Endothelial cell of umbilical vein (primary cell): ENCODE measurements at regions not wholly inside any gene's neighbourhood (a gene's known extent, or its start where the extent isn't known, plus 50 kb on each side); places are given as distances from the start of the nearest gene placed in this dataset.

ENCODE experiments used
- BruUV-seq: library from RNA; stranded (reverse); fragments of 400-500 nt; replicated peaks from 2 replicates; lab custom pipeline; 2021; lab: Mats Ljungman, UMichigan
- CTCF ChIA-PET: fragments of 300-600, 350-600 bp; sonication (Branson Sonifier 250); formaldehyde crosslinking; loops from one replicate; lab custom pipeline; 2021; ENCODE audit warnings: antibody characterized with exemption, inconsistent platforms; lab: Charles Lee
- POLR2A ChIA-PET: fragments of 300-600, 350-600 bp; sonication (Branson Sonifier 250); formaldehyde crosslinking; loops from one replicate; lab custom pipeline; 2021; ENCODE audit warnings: antibody characterized with exemption, inconsistent platforms; lab: Charles Lee
- DNase-seq: peaks from one replicate; pipeline ENCODE4 v3.0.0-alpha.2; 2011; ENCODE audit warnings: low read depth, low spot score
- FAIRE-seq: peaks from 2 replicates; lab custom pipeline; 2011; peaks lifted over from hg19 to GRCh38; lab: Jason Lieb, UNC
- H2AFZ ChIP-seq: 2 replicates; pipeline ENCODE4 v1.6.0; 2012; ENCODE audit warnings: low read depth, low read length, control low read depth, inconsistent platforms
- H3K27ac ChIP-seq: 2 replicates; pipeline ENCODE4 v1.5.1; 2011; ENCODE audit warnings: low read depth, mild to moderate bottlenecking, control low read depth, low read length, moderate library complexity; ENCODE audit not compliant: insufficient read depth
- H3K27me3 ChIP-seq, 2 experiments: 2 replicates each; pipeline versions ENCODE4 v1.6.0 to v1.6.1; 2011; ENCODE audit warnings: low read length in 2 of 2, mixed read lengths in 1 of 2; ENCODE audit not compliant: control insufficient read depth in 2 of 2, insufficient read depth in 2 of 2
- H3K36me3 ChIP-seq, 2 experiments: 2 replicates in 1 of 2; 3 replicates in 1 of 2; pipeline ENCODE4 v1.5.1; 2011; ENCODE audit warnings: low read length in 2 of 2, mild to moderate bottlenecking in 1 of 2, moderate library complexity in 1 of 2; ENCODE audit not compliant: control insufficient read depth in 2 of 2, insufficient read depth in 2 of 2; ENCODE audit errors: extremely low read depth in 1 of 2
- H3K4me1 ChIP-seq: 3 replicates; pipeline ENCODE4 v1.5.1; 2011; ENCODE audit warnings: mild to moderate bottlenecking, low read length; ENCODE audit not compliant: control insufficient read depth, insufficient read depth; ENCODE audit errors: extremely low read depth
- H3K4me2 ChIP-seq: 2 replicates; pipeline ENCODE4 v1.6.1; 2011; ENCODE audit warnings: low read length, control low read depth, mixed read lengths; ENCODE audit not compliant: insufficient read depth
- H3K4me3 ChIP-seq, 3 experiments: fragments of 200-600 bp in 1 of 3; sonication (generic), shearing (Covaris generic) in 1 of 3; replicated peaks in 1 of 3; 2 replicates each; pipeline ENCODE4 v1.5.1; 2011 to 2016; ENCODE audit warnings: control low read depth in 3 of 3, low read length in 3 of 3, mild to moderate bottlenecking in 2 of 3, inconsistent platforms in 1 of 3, low read depth in 1 of 3, moderate library complexity in 1 of 3; ENCODE audit not compliant: insufficient read depth in 1 of 3
- H3K79me2 ChIP-seq: 2 replicates; pipeline ENCODE4 v1.6.0; 2012; ENCODE audit warnings: low read length, inconsistent platforms; ENCODE audit not compliant: control insufficient read depth, insufficient read depth
- H3K9ac ChIP-seq: replicated peaks from 2 replicates; pipeline ENCODE3; 2011; ENCODE audit warnings: low read length, control low read depth; ENCODE audit not compliant: insufficient read depth; ENCODE audit errors: extremely low read depth
- H3K9me1 ChIP-seq: replicated peaks from 3 replicates; pipeline ENCODE4 v1.6.0; 2011; ENCODE audit warnings: mild to moderate bottlenecking, low read length; ENCODE audit not compliant: control insufficient read depth, insufficient read depth; ENCODE audit errors: extremely low read depth
- H3K9me3 ChIP-seq: replicated peaks from 2 replicates; pipeline ENCODE4 v1.5.1; 2012; ENCODE audit warnings: low read length, inconsistent platforms; ENCODE audit not compliant: control insufficient read depth, insufficient read depth
- H4K20me1 ChIP-seq: replicated peaks from 2 replicates; pipeline ENCODE3; 2011; ENCODE audit warnings: mild to moderate bottlenecking, low read length; ENCODE audit not compliant: control insufficient read depth, insufficient read depth; ENCODE audit errors: extremely low read depth
- EZH2 ChIP-seq: IDR thresholded peaks from 2 replicates; pipeline ENCODE4 v1.6.1; 2012; ENCODE audit warnings: borderline replicate concordance, low read depth, mild to moderate bottlenecking, moderate library complexity, low read length, inconsistent platforms; ENCODE audit not compliant: severe bottlenecking
- FOS ChIP-seq: IDR thresholded peaks from 2 replicates; pipeline ENCODE4 v1.6.1; 2011; ENCODE audit warnings: mild to moderate bottlenecking, low read length, moderate library complexity, borderline replicate concordance; ENCODE audit not compliant: insufficient read depth
- GATA2 ChIP-seq: IDR thresholded peaks from 2 replicates; pipeline ENCODE4 v1.7.0; 2011; ENCODE audit warnings: low read depth, mild to moderate bottlenecking, moderate library complexity, mixed read lengths, low read length; ENCODE audit not compliant: insufficient read length, insufficient read depth
- JUN ChIP-seq: IDR thresholded peaks from 2 replicates; pipeline ENCODE4 v1.6.1; 2011; ENCODE audit warnings: borderline replicate concordance, low read depth; ENCODE audit not compliant: insufficient read length, insufficient read depth
- MYC ChIP-seq: IDR thresholded peaks from one replicate; pipeline ENCODE4 v1.6.1; 2011; ENCODE audit warnings: mild to moderate bottlenecking, low read depth, low read length
- POLR2A ChIP-seq: IDR thresholded peaks from 2 replicates; pipeline ENCODE4 v1.6.1; 2012; ENCODE audit warnings: low read depth, mild to moderate bottlenecking, control low read depth, low read length
- POLR2AphosphoS5 ChIP-seq: IDR thresholded peaks from 2 replicates; pipeline ENCODE4 v1.6.1; 2012; ENCODE audit warnings: low read depth, mild to moderate bottlenecking, control low read depth, low read length, moderate library complexity; ENCODE audit not compliant: insufficient read depth
- dilution Hi-C: fragments of 300-500 bp; cut with MboI; formaldehyde crosslinking; loops from one replicate; pipeline ENCODE4 v1.15.0; 2019; ENCODE audit warnings: low sequenced_read_pairs; ENCODE audit not compliant: extremely low pct_ligation_motif_present
- intact Hi-C: fragments of 100-400 bp; cut with micrococcal nuclease; formaldehyde crosslinking; loops from one replicate; pipeline ENCODE4 v1.10.0; 2022
- TF ChIP-seq, protein P1 (sequence below): IDR thresholded peaks from 2 replicates; pipeline ENCODE4 v1.6.1; 2011; ENCODE audit not compliant: insufficient read depth, insufficient read length
- TF ChIP-seq, protein P2 (sequence below), 2 donors: IDR thresholded peaks; 1 replicate in 1 of 2; 2 replicates in 1 of 2; pipeline ENCODE4 v1.5.1; 2011; ENCODE audit warnings: low read length in 2 of 2, mild to moderate bottlenecking in 2 of 2, moderate library complexity in 2 of 2, control low read depth in 1 of 2, inconsistent platforms in 1 of 2, low read depth in 1 of 2; ENCODE audit not compliant: insufficient read depth in 1 of 2; ENCODE audit errors: extremely low read depth in 1 of 2

DNA sequence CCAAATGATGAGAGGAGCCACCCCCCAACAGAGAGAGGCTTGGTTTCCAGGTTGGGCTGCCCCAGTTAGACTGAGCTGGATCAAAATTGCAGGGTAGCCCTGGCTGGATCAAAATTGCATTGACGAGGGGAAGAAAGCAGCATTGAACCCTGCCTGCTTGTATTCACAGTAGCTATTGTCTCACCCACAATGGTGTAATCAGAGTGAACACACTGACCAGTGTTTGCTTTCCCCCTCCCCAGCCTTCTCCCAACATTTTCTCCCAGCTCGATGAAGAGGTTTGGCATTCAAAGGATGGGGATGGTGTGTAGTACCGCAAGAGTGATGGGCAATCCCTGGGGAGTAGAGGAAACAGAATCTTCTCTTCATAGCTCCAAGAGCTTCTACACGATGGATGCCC, 223.8 kb downstream of the ADAMTS9 start:
- ChIA-PET CTCF (interaction anchor here (0.7 to 3.2 kb wide), 19 partner anchors 9 to 1114 kb away, joined by 3 to 27 read pairs (median 5); partner anchors contain the start of gene PRICKLE2), POLR2A (no interaction called here)
- Histone ChIP-seq H3K9ac (no peak overlapping the region), H3K27ac (no peak overlapping the region), H3K9me1 (no peaks in the 10 kb centered on the region), H3K36me3 (no peaks in the 10 kb centered on the region), H3K4me1 (peaks cover 4% of the 10 kb centered on the region), H3K27me3 (peaks cover 6 to 8% of the 10 kb centered on the region in 2 experiments), H3K4me2 (no peak overlapping the region), H2AFZ (no peak overlapping the region), H3K9me3 (no peaks in the 10 kb centered on the region), H4K20me1 (no peaks in the 10 kb centered on the region), H3K79me2 (no peaks in the 10 kb centered on the region), H3K4me3 (no peak overlapping the region)
- intact Hi-C loops = loop anchor here (1.0 to 10.0 kb wide), 2 partner anchors 199 to 434 kb away; no protein-coding TSS in a partner anchor
- no peak for FAIRE-seq
- dilution Hi-C loops = loop anchor here (25.0 kb wide), 1 partner anchor 427 kb away; no protein-coding TSS in a partner anchor
- no peak for DNase-seq
- no TSS peak for BruUV-seq
- TF ChIP-seq FOS (no peak), GATA2 (no peak), JUN (no peak), POLR2A (no peak), MYC (no peak), POLR2AphosphoS5 (no peak), EZH2 (no peak)
- TF ChIP-seq, protein P1, sequence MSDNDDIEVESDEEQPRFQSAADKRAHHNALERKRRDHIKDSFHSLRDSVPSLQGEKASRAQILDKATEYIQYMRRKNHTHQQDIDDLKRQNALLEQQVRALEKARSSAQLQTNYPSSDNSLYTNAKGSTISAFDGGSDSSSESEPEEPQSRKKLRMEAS = no peak
- TF ChIP-seq, protein P2, sequence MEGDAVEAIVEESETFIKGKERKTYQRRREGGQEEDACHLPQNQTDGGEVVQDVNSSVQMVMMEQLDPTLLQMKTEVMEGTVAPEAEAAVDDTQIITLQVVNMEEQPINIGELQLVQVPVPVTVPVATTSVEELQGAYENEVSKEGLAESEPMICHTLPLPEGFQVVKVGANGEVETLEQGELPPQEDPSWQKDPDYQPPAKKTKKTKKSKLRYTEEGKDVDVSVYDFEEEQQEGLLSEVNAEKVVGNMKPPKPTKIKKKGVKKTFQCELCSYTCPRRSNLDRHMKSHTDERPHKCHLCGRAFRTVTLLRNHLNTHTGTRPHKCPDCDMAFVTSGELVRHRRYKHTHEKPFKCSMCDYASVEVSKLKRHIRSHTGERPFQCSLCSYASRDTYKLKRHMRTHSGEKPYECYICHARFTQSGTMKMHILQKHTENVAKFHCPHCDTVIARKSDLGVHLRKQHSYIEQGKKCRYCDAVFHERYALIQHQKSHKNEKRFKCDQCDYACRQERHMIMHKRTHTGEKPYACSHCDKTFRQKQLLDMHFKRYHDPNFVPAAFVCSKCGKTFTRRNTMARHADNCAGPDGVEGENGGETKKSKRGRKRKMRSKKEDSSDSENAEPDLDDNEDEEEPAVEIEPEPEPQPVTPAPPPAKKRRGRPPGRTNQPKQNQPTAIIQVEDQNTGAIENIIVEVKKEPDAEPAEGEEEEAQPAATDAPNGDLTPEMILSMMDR (IDR thresholded peaks at IDR 0.05; ENCODE audit: extremely low read depth in 1 of 2, insufficient read depth in 1 of 2, low read depth in 1 of 2, low read length in 2 of 2) = no peak
